ENCODE measurements at regions not wholly inside any gene's neighbourhood (a gene's known extent, or its start where the extent isn't known, plus 50 kb on each side); places are given as distances from the start of the nearest gene placed in this dataset.
"Not testable (repeated sequence)": the region's sequence is repeated elsewhere in the genome, so short reads cannot be mapped to it uniquely, and the experiment has no call there.

GRCh38 chr3:163384383-163384782, 1693.9 kb downstream of the SI start:
- DNase-seq (ENCODE audit: insufficient read length, low spot score) (no peak), FAIRE-seq (no peak)
- TF ChIP-seq, protein P1, sequence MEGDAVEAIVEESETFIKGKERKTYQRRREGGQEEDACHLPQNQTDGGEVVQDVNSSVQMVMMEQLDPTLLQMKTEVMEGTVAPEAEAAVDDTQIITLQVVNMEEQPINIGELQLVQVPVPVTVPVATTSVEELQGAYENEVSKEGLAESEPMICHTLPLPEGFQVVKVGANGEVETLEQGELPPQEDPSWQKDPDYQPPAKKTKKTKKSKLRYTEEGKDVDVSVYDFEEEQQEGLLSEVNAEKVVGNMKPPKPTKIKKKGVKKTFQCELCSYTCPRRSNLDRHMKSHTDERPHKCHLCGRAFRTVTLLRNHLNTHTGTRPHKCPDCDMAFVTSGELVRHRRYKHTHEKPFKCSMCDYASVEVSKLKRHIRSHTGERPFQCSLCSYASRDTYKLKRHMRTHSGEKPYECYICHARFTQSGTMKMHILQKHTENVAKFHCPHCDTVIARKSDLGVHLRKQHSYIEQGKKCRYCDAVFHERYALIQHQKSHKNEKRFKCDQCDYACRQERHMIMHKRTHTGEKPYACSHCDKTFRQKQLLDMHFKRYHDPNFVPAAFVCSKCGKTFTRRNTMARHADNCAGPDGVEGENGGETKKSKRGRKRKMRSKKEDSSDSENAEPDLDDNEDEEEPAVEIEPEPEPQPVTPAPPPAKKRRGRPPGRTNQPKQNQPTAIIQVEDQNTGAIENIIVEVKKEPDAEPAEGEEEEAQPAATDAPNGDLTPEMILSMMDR (IDR thresholded peaks at IDR 0.05; ENCODE audit: insufficient read depth, missing control alignments), result no peak

- DNase-seq (ENCODE audit: insufficient read length, low spot score) (no peak), FAIRE-seq (no peak)
- TF ChIP-seq, protein P1 (IDR thresholded peaks at IDR 0.05; ENCODE audit: insufficient read depth, missing control alignments), result no peak
Observed at GRCh38 chr3:163382183-163382582, 1696.1 kb downstream of the SI start.

DNA sequence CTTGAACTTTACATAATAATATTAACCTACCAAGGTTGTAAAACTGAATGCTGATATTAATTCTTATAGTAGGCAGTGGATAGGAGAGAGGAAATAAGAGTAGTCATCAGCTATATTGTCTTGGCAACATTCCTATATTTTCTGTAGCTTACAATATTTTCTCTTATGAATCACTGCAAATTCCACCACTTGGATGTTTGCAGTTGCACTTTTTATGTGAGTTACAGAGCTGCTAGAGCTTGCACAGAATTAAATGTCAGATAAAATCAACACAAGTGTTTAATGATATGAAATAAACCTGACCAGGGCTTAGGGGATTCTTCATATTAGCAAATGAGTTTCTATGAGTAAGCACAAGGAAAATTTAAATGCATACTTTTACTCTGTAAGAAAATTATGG, 1710.1 kb downstream of the SI start:
- no peak for DNase-seq (ENCODE audit: insufficient read length, low spot score)
- TF ChIP-seq, protein P1 (IDR thresholded peaks at IDR 0.05; ENCODE audit: insufficient read depth, missing control alignments), result no peak
- no peak for FAIRE-seq

DNA sequence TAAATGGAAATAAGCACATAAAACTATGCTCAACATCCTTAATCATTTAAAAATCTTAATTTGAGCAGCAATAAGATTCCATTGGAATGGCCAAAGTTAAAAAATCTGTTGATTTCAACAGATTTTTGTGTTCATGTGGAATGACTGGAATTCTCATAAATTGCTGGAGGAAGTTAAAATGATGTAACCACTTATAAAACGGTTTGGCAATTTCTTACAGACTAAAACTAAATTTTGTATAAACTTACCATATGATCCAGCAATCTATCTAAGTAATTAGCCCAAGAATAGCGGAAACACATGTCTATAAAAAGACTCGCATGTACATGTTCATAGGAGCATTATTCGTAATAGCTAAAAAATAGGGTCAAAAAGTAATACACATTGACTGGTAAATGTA, 1713.6 kb downstream of the SI start:
- FAIRE-seq (no peak), DNase-seq (ENCODE audit: insufficient read length, low spot score) (no peak)

DNA sequence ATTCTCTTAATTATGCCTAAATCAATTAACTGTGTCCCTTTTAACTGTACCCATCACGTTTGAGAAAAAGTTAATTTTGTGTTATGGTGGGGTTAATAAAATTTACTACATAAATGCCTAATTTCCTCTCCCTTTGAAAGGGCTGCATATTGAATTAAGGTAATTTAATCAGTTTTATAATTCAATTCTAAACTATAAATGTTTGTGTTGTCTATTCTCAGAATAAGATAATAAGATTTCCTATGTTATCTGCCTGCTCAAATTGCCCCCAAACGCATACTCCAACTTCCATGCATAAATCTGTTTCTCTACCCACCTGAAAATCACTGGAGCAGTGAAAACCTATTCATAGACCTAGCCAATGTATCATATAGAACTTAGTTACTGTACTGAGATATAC, 1716.1 kb downstream of the SI start:
- DNase-seq (ENCODE audit: insufficient read length, low spot score), result no peak
- no peak for FAIRE-seq
- TF ChIP-seq, protein P1 (IDR thresholded peaks at IDR 0.05; ENCODE audit: insufficient read depth, missing control alignments), result no peak

More for the DNA sequence above, 1713.6 kb downstream of the SI start:
- TF ChIP-seq, protein P1 (IDR thresholded peaks at IDR 0.05; ENCODE audit: insufficient read depth, missing control alignments), result no peak

DNA sequence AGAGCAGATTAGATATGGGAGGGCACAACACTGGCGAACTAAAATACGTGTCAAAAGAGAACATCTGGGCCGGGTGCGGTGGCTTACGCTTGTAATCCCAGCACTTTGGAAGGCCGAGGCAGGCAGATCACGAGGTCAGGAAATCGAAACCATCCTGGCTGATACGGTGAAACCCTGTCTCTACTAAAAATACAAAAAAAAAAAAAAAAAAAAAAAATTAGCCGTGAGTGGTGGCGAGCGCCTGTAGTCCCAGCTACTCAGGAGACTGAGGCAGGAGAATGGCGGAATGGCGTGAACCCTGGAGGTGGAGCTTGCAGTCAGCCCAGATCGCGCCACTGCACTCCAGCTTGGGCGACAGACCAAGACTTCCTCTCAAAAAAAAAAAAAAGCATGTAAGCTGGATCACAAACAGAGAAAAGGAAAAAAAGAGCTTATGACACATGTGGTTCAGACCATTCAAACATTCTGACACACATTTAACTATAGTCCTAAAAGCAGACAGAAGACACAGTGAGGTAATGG, 1716.9 kb downstream of the SI start:
- FAIRE-seq; DNase-seq (ENCODE audit: insufficient read length, low spot score): not testable (repeated sequence)

DNA sequence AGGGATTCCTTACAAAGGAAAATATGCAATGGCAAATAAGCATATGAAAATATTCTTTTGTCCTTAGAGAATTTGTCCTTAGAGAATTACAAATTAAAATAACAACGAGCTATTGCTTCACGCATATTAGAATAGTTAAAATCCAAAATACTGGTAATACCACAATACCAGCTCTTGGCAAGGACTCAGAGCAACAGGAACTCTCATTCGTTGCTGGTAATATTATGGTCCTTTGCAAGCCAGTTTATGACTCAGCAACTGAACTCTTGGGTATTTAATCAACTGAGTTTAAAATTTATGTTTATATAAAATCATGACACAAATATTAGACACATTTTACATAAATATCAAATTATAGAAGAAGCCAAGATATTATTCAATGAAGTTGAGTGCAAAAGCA, 1730.4 kb downstream of the SI start:
- FAIRE-seq, result no peak

More for the DNA sequence above, 1730.4 kb downstream of the SI start:
- no peak for DNase-seq (ENCODE audit: insufficient read length, low spot score)
- TF ChIP-seq, protein P1 (IDR thresholded peaks at IDR 0.05; ENCODE audit: insufficient read depth, missing control alignments), result no peak
